Fibroblast of villous mesenchyme (primary cell): ENCODE measurements at regions not wholly inside any gene's neighbourhood (a gene's known extent, or its start where the extent isn't known, plus 50 kb on each side); places are given as distances from the start of the nearest gene placed in this dataset.
A peak's percentile ranks its signal among the peaks of the same experiment; 100 is the strongest.
"Not testable (repeated sequence)": the region's sequence is repeated elsewhere in the genome, so short reads cannot be mapped to it uniquely, and the experiment has no call there.

Source experiments
- DNase-seq: peaks from one replicate; pipeline ENCODE4 v3.0.0-alpha.2; 2010; ENCODE audit warnings: low read depth
- H3K4me3 ChIP-seq: 2 replicates; pipeline ENCODE4 v1.5.1; 2011; ENCODE audit warnings: low read depth, mild to moderate bottlenecking, low read length
- TF ChIP-seq, protein P1 (sequence below): IDR thresholded peaks from 2 replicates; pipeline ENCODE4 v1.5.1; 2012; ENCODE audit warnings: low read depth, mild to moderate bottlenecking, low read length; ENCODE audit not compliant: insufficient read depth

DNA sequence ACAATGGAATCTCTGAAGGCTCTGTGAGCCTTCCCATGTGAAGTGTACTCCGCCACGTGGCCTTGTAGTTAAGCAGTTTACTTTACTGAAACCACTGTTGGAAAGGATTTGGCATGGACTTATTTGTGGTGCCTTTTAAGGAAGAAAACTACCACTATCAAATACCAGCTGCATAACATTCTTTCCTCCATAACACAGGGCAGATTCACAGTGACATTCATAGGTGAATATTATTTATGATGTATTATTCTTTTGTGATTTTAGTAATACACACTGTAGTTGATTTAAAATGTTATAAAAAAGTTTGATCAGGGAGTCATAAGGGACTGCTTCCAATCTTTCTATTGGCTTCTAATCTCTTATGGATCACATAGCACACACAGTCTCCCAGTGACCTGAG, 192.5 kb upstream of the AGTR2 start:
- no peak overlapping the region for H3K4me3 ChIP-seq
- TF ChIP-seq, protein P1, sequence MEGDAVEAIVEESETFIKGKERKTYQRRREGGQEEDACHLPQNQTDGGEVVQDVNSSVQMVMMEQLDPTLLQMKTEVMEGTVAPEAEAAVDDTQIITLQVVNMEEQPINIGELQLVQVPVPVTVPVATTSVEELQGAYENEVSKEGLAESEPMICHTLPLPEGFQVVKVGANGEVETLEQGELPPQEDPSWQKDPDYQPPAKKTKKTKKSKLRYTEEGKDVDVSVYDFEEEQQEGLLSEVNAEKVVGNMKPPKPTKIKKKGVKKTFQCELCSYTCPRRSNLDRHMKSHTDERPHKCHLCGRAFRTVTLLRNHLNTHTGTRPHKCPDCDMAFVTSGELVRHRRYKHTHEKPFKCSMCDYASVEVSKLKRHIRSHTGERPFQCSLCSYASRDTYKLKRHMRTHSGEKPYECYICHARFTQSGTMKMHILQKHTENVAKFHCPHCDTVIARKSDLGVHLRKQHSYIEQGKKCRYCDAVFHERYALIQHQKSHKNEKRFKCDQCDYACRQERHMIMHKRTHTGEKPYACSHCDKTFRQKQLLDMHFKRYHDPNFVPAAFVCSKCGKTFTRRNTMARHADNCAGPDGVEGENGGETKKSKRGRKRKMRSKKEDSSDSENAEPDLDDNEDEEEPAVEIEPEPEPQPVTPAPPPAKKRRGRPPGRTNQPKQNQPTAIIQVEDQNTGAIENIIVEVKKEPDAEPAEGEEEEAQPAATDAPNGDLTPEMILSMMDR: no peak
- DNase-seq: no peak

GRCh38 chrX:115983148-115983547, 187.4 kb upstream of the AGTR2 start:
- not testable (repeated sequence) for DNase-seq, H3K4me3 ChIP-seq

GRCh38 chrX:115987464-115987863, 183.1 kb upstream of the AGTR2 start:
- H3K4me3 ChIP-seq: not testable (repeated sequence)

DNA sequence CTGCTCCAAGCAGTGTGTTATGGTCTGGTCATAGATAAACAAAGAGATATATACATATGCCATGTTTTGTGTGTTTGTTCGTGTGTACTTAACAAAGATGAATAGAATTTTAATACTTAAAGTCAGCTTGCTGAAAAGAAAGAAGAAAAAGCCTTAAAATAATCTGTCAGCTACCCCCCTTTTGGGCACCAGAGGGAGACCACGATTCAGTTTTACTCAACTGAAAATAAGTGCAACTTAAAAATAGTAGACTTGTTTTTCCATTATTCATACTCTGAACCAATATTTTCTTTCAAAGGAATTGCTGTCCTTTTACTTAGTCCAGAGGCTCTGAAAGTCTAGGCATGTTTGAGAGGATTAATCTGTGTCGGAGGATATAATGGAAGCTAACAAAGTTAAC, 181.7 kb upstream of the AGTR2 start:
- TF ChIP-seq, protein P1: peak; percentile 16
- peak; percentile 1 for DNase-seq
- H3K4me3 ChIP-seq: no peak overlapping the region

More at GRCh38 chrX:115987464-115987863, 183.1 kb upstream of the AGTR2 start:
- DNase-seq: not testable (repeated sequence)

GRCh38 chrX:115989686-115990085, 180.9 kb upstream of the AGTR2 start:
- DNase-seq: no peak
- TF ChIP-seq, protein P1: no peak
- no peak overlapping the region for H3K4me3 ChIP-seq

GRCh38 chrX:116009346-116009745, 161.2 kb upstream of the AGTR2 start:
- H3K4me3 ChIP-seq: no peak overlapping the region
- TF ChIP-seq, protein P1: no peak
- no peak for DNase-seq

DNA sequence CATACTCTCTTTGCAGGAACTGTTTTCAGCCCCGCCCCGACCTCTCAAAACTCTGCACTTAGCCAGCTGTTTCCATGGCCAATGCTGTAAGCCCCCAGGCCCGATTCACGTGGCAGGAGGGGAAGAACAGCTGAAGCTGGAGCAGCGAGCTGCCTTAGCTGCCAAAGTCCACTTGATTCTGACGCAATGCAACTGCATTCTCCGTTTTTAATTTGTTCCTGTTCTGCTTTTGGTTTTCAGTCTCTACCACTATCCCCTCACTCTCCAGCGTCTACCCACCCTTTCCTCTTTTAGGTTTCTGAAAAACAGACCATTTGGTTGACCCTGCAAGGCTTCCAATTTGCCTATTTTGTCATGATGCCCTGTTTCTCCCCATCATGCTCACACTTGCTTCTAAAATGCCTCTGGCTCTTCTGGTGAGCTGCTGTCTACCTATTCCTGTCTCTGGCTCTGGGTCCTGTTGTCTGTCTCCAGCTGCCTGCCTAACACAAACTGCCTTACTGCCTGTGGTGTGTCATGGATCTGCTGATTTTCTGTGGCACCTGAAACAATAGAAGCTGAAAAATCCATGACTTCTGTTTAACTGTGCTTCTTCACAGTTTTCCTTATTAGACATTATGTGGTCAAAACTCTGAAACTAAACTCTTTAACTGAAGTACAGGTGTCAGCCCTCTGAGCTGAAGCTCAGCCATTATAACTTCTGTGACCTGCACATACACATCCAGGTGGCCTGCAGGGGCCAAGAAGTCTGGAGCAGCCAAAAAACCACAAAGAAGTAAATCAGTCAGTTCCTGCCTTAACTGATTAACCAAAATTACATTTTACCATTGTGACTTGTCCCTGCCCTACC, 160.5 kb upstream of the AGTR2 start:
- TF ChIP-seq, protein P1: no peak
- no peak for DNase-seq
- no peak overlapping the region for H3K4me3 ChIP-seq

DNA sequence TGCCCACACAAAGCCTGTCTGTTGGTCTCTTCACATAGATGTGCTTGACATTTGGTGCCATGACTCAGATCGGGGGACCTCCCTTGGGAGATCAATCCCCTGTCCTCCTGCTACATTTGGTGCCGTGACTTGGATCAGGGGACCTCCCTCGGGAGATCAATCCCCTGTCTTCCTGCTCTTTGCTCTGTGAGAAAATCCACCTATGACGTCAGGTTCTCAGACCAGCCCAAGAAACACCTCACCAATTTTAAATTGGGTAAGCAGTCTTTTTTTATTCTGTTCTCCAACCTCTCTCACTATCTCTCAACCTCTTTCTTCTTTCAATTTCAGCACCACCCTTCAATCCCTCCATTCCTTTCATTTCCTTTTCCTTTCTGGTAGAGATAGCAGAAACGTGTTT, 159.6 kb upstream of the AGTR2 start:
- DNase-seq: no peak
- TF ChIP-seq, protein P1: no peak
- H3K4me3 ChIP-seq: no peak overlapping the region
